Esophagus muscularis mucosa (tissue), 4 donors: ENCODE measurements at regions not wholly inside any gene's neighbourhood (a gene's known extent, or its start where the extent isn't known, plus 50 kb on each side); places are given as distances from the start of the nearest gene placed in this dataset.

Source experiments
- DNase-seq: peaks from one replicate; pipeline ENCODE4 v3.0.0-alpha.2; 2017; ENCODE audit errors: extremely low spot score
- H3K27ac ChIP-seq, 4 donors: fragments of 200-600 bp; sonication (generic); replicated peaks in 1 of 4; 1 replicate in 3 of 4; 2 replicates in 1 of 4; pipeline ENCODE4 v1.5.1; 2016 to 2019; ENCODE audit warnings: mild to moderate bottlenecking in 1 of 4
- H3K27me3 ChIP-seq, 4 donors: fragments of 200-600 bp; sonication (generic); one replicate each; pipeline versions ENCODE4 v1.5.1 to v1.6.0; 2016 to 2019
- H3K36me3 ChIP-seq, 4 donors: fragments of 200-600 bp; sonication (generic); one replicate each; pipeline ENCODE4 v1.5.1; 2016 to 2019
- H3K4me1 ChIP-seq, 4 donors: fragments of 200-600 bp; sonication (generic); one replicate each; pipeline ENCODE4 v1.5.1; 2016 to 2019
- H3K4me3 ChIP-seq, 4 donors: fragments of 200-600 bp; sonication (generic); 1 replicate in 2 of 4; 2 replicates in 2 of 4; pipeline ENCODE4 v1.5.1; 2016 to 2019; ENCODE audit warnings: mild to moderate bottlenecking in 4 of 4, moderate library complexity in 1 of 4
- H3K9me3 ChIP-seq, 4 donors: fragments of 200-600 bp; sonication (generic); 1 replicate in 3 of 4; 2 replicates in 1 of 4; pipeline ENCODE4 v1.5.1; 2016 to 2019
- EP300 ChIP-seq: sonication (generic); formaldehyde crosslinking; IDR thresholded peaks from one replicate; pipeline ENCODE4 v1.6.1; 2017; ENCODE audit warnings: antibody characterized with exemption
- POLR2A ChIP-seq: fragments of 450-650 bp; IDR thresholded peaks from one replicate; pipeline ENCODE4 v1.6.1; 2017; ENCODE audit warnings: antibody characterized with exemption, moderate library complexity, mild to moderate bottlenecking, low read depth
- POLR2AphosphoS5 ChIP-seq, 2 donors: sonication (generic); formaldehyde crosslinking; IDR thresholded peaks; one replicate each; pipeline ENCODE4 v1.6.1; 2017; ENCODE audit warnings: antibody characterized with exemption in 2 of 2
- WGBS: methylation state at CpG from one replicate; pipeline ENCODE4 v1.1.5; 2018; 5-methylcytosine and 5-hydroxymethylcytosine counted together
- intact Hi-C: fragments of 100-400 bp; cut with DNase I; formaldehyde crosslinking; loops from one replicate; pipeline ENCODE4 v1.15.1; 2023
- TF ChIP-seq, protein P1 (sequence below), 3 experiments: fragments of 200-600 bp in 2 of 3; fragments of 450-650 bp in 1 of 3; sonication (generic) in 2 of 3; IDR thresholded peaks; one replicate each; pipeline ENCODE4 v1.5.1; 2017 to 2019; ENCODE audit warnings: antibody characterized with exemption in 3 of 3, mild to moderate bottlenecking in 2 of 3, moderate library complexity in 1 of 3

DNA sequence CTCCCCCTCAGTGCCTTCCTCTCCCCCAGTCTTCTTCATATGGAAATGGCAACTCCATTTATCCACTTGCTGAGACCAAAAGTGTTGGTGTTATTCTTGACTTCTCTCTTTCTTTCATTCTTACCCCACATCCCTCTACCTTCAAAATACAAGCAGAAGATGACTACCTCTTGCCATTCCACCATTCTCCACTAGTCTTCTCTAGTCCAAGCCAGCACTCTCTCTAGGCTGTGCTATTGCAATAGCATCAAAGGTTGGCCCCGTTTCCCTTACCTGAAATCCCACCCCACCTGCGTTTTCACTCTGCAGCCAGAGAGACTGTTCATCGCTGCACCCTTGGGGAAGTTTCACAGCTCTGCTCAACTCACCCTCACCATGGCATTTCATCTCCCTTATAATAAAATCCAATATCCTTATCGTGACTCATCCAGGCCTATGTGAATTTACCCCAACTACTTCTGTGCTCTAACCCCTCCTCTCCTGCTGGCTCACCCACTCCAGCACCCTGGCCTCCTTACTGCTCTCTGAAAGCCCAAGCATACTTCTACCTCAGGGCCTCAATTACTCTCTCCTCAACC, 109.1 kb downstream of the LSM5 start:
- H3K4me3 ChIP-seq, result no peak overlapping the region

DNA sequence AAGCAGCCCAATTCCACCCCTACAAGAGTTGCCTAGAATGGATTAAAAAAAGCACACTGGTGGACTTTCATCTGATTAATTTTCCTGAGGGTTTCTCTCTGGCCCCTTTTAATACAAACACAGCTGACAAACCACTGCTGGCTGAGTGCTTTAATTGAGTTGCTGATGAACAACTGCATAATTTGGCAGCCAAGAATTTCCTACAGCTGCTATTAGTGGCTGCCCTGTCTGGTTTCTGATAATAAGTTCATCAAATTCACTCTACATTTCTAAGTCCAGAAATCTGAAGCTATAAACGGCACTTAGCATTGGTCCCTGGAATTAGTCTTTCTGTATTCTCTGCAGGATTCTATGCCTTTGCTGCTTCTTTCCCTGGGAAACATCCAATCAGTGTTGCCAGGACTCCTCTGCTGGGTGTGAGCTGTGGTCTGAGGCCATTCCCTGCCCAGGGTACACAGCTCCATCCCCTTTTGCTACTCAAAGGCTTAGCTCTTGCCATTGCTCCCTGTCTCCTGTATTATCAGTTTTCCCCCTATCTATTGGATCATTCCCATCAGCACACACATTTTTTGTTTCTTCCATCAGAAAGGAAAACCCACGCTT, 110.6 kb downstream of the LSM5 start:
- no peak overlapping the region for H3K27ac ChIP-seq
- H3K4me3 ChIP-seq, result no peak overlapping the region
- no peaks in the 10 kb centered on the region for H3K36me3 ChIP-seq
- TF ChIP-seq POLR2A (no peak), POLR2AphosphoS5 (IDR thresholded peaks at IDR 0.05) (no peak)
- no peaks in the 10 kb centered on the region for H3K9me3 ChIP-seq
- H3K27me3 ChIP-seq, result peaks cover 0 to 40% (median 0%) of the 10 kb centered on the region in 4 donors
- intact Hi-C loops, result no loop called here
- WGBS, result 58% methylated on average over 2 of the region's 2 CpGs
- DNase-seq, result no peak
- no peaks in the 10 kb centered on the region for H3K4me1 ChIP-seq

More for the DNA sequence above, 109.1 kb downstream of the LSM5 start:
- intact Hi-C loops, result no loop called here
- Histone ChIP-seq H3K27ac (no peak overlapping the region), H3K4me1 (no peaks in the 10 kb centered on the region), H3K9me3 (no peaks in the 10 kb centered on the region), H3K27me3 (peaks cover 0 to 47% (median 0%) of the 10 kb centered on the region in 4 donors), H3K36me3 (no peaks in the 10 kb centered on the region)
- WGBS, result 80% methylated on average over 4 of the region's 4 CpGs
- peak; percentile 53 for DNase-seq
- TF ChIP-seq POLR2AphosphoS5 (IDR thresholded peaks at IDR 0.05), result no peak
- no peak for TF ChIP-seq EP300
- TF ChIP-seq POLR2A, result no peak
- TF ChIP-seq, protein P1, sequence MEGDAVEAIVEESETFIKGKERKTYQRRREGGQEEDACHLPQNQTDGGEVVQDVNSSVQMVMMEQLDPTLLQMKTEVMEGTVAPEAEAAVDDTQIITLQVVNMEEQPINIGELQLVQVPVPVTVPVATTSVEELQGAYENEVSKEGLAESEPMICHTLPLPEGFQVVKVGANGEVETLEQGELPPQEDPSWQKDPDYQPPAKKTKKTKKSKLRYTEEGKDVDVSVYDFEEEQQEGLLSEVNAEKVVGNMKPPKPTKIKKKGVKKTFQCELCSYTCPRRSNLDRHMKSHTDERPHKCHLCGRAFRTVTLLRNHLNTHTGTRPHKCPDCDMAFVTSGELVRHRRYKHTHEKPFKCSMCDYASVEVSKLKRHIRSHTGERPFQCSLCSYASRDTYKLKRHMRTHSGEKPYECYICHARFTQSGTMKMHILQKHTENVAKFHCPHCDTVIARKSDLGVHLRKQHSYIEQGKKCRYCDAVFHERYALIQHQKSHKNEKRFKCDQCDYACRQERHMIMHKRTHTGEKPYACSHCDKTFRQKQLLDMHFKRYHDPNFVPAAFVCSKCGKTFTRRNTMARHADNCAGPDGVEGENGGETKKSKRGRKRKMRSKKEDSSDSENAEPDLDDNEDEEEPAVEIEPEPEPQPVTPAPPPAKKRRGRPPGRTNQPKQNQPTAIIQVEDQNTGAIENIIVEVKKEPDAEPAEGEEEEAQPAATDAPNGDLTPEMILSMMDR (IDR thresholded peaks at IDR 0.05), result no peak

DNA sequence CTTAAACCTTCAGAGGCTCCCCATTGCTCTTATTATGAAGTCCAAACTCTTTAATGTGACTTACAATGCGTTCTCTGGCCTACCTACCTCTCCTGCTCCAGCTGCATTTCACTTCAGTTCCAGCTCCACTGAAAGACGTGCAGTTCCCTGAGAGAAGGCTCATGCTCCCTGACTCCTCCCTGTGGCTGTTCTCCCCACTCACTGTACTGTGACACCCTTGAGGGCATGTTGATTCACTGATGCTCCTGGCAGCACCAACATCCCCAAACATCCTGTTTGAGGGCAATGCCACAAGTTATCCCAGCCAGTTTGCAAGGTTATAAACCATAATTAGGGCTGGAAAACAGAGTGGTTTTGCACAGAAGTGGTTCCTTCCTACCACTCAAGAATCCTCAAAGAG, 111.2 kb downstream of the LSM5 start:
- Histone ChIP-seq H3K9me3 (no peaks in the 10 kb centered on the region), H3K27ac (no peak overlapping the region), H3K4me3 (no peak overlapping the region), H3K4me1 (no peaks in the 10 kb centered on the region), H3K36me3 (no peaks in the 10 kb centered on the region), H3K27me3 (peaks cover 0 to 40% (median 0%) of the 10 kb centered on the region in 4 donors)
- WGBS, result 48% methylated on average over 2 of the region's 2 CpGs
- peak; percentile 74 for DNase-seq
- TF ChIP-seq POLR2AphosphoS5 (IDR thresholded peaks at IDR 0.05), result no peak
- no peak for TF ChIP-seq EP300
- no peak for TF ChIP-seq POLR2A
- TF ChIP-seq, protein P1 (IDR thresholded peaks at IDR 0.05), result no peak
- intact Hi-C loops, result no loop called here

DNA sequence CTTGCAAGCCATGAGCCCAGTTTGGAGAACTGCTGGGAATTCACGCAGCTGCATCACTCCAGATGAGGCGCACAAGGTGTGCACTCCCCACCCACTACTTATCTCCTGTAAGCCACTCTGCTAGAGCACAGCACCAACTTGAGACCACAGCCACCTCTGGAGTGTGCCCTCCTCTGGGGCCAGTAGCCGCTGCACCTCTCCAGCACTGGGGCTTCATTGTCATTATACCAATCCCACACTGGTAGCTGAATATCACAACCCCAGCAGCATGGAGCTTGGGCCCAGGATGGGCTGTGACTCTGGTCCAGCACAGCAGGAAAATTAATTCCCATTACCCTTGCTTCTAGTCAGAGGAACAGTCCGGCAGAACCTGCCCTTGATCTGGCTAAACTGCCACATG, 125.6 kb downstream of the LSM5 start:
- 95% methylated on average over 4 of the region's 4 CpGs for WGBS
- intact Hi-C loops, result no loop called here
- Histone ChIP-seq H3K36me3 (no peaks in the 10 kb centered on the region), H3K4me1 (no peaks in the 10 kb centered on the region), H3K27me3 (peaks cover 0 to 17% (median 0%) of the 10 kb centered on the region in 4 donors), H3K27ac (no peak overlapping the region), H3K9me3 (peaks cover 0 to 17% (median 10%) of the 10 kb centered on the region in 4 donors), H3K4me3 (no peak overlapping the region)
- DNase-seq, result peak; percentile 90
- TF ChIP-seq POLR2AphosphoS5 (IDR thresholded peaks at IDR 0.05), result no peak
- no peak for TF ChIP-seq POLR2A
- TF ChIP-seq, protein P1 (IDR thresholded peaks at IDR 0.05), result no peak
- no peak for TF ChIP-seq EP300

DNA sequence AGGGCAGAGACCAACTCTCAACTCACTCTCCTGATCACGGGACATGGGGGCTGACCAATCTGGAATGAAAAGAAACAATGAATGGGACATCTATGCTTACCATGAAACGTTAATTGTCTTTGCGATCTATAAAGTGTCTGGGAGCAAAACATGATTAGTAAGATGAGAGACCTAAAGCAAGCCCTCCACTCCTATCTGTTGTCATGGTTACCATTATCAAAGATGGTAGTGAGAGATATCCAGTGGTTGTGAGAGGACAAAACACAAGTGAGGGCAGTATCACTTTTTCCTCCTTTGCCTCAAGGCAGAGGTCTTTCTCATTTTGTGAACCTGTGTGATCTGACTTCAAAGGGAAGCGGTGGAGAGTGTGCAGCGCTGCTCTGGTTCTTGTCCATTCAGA, 130.1 kb downstream of the LSM5 start:
- 69% methylated on average over 5 of the region's 5 CpGs for WGBS
- Histone ChIP-seq H3K4me3 (no peak overlapping the region), H3K9me3 (no peaks in the 10 kb centered on the region), H3K4me1 (no peaks in the 10 kb centered on the region), H3K27ac (no peak overlapping the region), H3K27me3 (peaks cover 0 to 12% (median 0%) of the 10 kb centered on the region in 4 donors), H3K36me3 (no peaks in the 10 kb centered on the region)
- intact Hi-C loops, result no loop called here
- DNase-seq, result peak; percentile 66
- TF ChIP-seq, protein P1 (IDR thresholded peaks at IDR 0.05), result no peak
- no peak for TF ChIP-seq EP300
- TF ChIP-seq POLR2A, result no peak
- TF ChIP-seq POLR2AphosphoS5 (IDR thresholded peaks at IDR 0.05), result no peak
